HUDEP-2 (cell line): ENCODE measurements at regions not wholly inside any gene's neighbourhood (a gene's known extent, or its start where the extent isn't known, plus 50 kb on each side); places are given as distances from the start of the nearest gene placed in this dataset.

Experiments used
- DNase-seq, 76 experiments: peaks; one replicate each; lab custom pipeline; 2025; ENCODE audit not compliant: unreplicated experiment in 76 of 76; lab: John Stamatoyannopoulos, UW

GRCh38 chr14:54170301-54170700, 213.7 kb upstream of the BMP4 start:
- no peak for DNase-seq

- no peak for DNase-seq
Measured at GRCh38 chr14:54172114-54172513, 215.5 kb upstream of the BMP4 start.

- DNase-seq = no peak
Measured at GRCh38 chr14:54172562-54172961, 215.9 kb upstream of the BMP4 start.

DNA sequence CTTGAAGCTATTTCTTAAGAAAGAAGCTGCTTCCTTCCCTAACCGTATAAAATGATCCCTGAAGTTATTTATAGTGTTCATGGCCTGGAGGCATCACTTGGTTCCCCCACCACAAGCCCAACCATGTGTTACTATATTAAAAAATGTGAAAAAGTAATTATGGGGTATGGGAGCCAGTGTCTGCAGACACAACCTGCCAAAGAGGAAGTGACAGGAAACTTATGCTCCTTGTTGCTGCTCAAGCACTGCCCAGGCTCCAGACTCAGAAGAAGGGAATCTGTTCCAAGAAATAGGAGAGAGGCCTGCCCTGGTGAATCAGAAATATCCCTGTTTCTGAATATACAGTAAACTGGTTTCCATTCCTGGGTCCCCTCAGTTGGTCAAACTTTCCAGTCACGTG, 217.2 kb upstream of the BMP4 start:
- DNase-seq = no peak

- DNase-seq = no peak
Measured at GRCh38 chr14:54174457-54174856, 217.8 kb upstream of the BMP4 start.

- peak in 46 of 76 experiments; percentile 1 to 65 (median 16) for DNase-seq
Measured at GRCh38 chr14:54175298-54175942, 218.8 kb upstream of the BMP4 start.

DNA sequence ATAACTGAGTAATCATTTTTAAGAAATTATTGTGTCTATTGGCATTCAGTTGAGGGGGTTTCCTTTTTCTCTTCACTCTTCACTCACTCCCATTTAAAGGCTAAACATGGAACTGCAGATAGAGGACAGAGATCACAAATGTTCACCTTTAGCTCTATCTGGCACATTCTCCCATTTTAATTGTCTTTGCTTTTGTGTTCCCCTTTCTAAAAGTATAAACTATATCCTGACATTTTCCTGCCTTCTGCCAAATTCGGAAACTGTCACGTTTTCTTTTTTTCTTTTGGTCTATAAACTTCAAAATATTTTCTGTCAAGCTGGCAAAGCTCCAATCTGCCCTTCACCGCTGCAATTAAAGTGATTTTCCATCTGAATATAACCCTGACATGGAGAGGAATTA, 219.8 kb upstream of the CDKN3 start:
- DNase-seq = no peak

GRCh38 chr14:54177641-54178621, 218.9 kb upstream of the CDKN3 start:
- no peak for DNase-seq

DNA sequence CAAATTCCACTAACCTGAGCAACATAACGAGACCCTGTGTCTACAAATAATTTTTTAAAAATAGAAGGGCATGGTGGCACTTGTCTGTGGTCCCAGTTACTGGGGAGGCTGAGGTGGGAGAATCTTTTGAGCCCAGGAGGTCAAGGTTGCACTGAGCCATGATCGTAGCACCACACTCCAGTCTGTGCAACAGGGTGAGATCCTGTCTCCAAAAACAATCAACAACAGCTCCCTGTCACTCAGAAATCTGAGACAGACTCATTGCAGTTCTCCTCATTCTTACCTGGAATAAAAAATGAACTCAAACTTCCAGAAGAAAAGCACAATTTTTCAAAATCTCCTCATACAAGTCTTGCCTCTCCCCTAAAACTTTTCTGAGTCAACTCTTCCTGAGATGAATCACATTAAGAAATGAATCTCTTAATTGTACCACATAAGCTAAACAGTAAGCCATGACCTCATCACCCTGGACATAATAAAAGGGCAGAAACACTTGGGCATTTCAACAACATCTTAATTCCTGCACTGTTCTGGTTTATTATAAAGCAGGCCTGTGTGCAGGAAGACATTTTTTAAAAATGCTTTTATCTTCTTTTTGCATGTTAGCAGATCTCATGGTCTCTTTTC, 214.3 kb upstream of the CDKN3 start:
- DNase-seq = no peak

- DNase-seq = no peak
Measured at GRCh38 chr14:54186821-54187763, 209.7 kb upstream of the CDKN3 start.

- no peak for DNase-seq
Measured at GRCh38 chr14:54188064-54188666, 208.6 kb upstream of the CDKN3 start.

DNA sequence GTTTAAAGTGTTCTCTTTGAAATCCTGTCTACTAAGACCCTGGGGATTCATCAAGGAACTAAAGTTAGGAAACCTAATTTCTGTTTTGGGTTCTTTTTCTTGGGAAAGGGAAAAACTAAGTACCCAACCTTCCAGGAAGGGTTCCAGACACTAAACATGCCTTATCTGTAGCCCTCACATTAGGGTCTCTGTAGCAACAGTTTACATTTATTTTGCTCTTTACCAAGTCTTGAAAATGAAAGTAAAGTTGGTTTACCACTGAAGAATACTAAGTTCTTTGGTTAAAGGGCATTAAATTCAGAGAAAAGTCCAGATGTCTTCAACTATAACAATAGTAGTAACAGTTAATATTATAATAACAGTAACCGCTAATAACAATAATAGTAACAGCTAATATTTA, 207.5 kb upstream of the CDKN3 start:
- DNase-seq = no peak

GRCh38 chr14:54189748-54190354, 207.0 kb upstream of the CDKN3 start:
- no peak for DNase-seq

GRCh38 chr14:54191846-54192245, 205.0 kb upstream of the CDKN3 start:
- no peak for DNase-seq

- no peak for DNase-seq
Measured at GRCh38 chr14:54192610-54193009, 204.2 kb upstream of the CDKN3 start.

GRCh38 chr14:54193871-54194270, 202.9 kb upstream of the CDKN3 start:
- no peak for DNase-seq

DNA sequence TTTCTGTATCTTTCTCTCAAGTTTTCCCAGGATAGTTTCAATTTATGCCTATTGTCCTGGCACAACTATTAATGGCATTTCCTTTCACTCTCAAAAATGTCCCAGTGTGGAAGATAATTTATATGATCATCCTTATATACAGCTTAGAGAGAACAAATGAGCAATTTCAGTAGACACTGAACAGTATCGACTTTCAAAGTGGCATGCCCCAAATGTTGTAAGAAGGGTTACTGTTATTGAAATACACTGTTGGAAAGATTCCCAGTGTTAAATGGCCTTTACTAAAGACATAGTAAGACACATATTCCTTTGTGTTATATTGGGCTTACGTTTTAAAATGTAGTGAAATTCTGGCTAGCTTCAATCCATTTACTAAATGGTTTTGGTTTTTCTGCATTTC, 202.3 kb upstream of the CDKN3 start:
- DNase-seq = no peak

DNA sequence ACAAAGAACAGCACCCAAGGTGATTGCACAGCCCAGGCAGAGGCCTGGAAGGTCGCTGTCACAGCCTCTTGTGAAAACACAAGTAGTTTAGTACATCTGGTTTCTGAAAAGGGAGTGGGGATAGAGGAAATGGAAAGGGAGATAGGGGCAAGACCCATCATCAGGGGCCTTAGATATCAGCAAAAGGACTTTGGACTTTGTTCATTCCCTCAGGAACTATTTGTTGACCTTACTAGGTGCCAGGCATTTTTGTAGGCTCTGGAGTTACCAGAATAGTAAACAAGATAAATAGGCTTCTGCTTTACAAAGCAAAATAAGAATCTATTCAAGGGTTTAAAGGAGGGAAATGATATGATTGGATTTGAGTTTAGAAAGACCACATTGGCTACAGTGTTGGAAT, 199.4 kb upstream of the CDKN3 start:
- no peak for DNase-seq

GRCh38 chr14:54200726-54201125, 196.1 kb upstream of the CDKN3 start:
- no peak for DNase-seq

DNA sequence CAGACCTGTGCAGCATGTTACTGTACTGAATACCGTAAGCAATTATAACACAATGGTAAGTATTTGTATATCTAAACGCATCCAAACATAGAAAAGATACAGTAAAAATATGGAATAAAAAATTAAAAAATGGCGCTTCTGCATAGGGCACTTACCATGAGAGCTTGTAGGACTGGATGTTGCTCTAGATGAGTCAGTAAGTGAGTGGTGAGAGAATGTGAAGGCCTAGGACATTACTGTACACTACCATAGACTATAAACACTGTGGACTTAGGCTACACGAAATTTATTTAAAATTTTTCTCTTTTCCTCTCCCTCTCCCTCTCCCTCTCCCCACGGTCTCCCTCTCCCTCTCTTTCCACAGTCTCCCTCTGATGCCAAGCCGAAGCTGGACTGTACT, 194.5 kb upstream of the CDKN3 start:
- no peak for DNase-seq
